NCI-H2107 (cell line): ENCODE measurements at regions not wholly inside any gene's neighbourhood (a gene's known extent, or its start where the extent isn't known, plus 50 kb on each side); places are given as distances from the start of the nearest gene placed in this dataset.

Source experiments
- DNase-seq: peaks from one replicate; lab custom pipeline; 2025; lab: John Stamatoyannopoulos, UW

- DNase-seq = no peak
Measured at GRCh38 chr6:170113141-170113540, 177.7 kb downstream of the DLL1 start.

- no peak for DNase-seq
Measured at GRCh38 chr6:170112583-170112860, 178.4 kb downstream of the DLL1 start.

- DNase-seq = no peak
Measured at GRCh38 chr6:170111816-170112582, 178.9 kb downstream of the DLL1 start.

- no peak for DNase-seq
Measured at GRCh38 chr6:170111141-170111664, 179.7 kb downstream of the DLL1 start.

- DNase-seq = no peak
Measured at GRCh38 chr6:170110201-170111140, 180.4 kb downstream of the DLL1 start.

GRCh38 chr6:170108890-170109587 is 181.8 kb downstream of the DLL1 start:
- DNase-seq = no peak

GRCh38 chr6:170108456-170108855 is 182.4 kb downstream of the DLL1 start:
- DNase-seq = no peak

GRCh38 chr6:170107606-170108222 is 183.2 kb downstream of the DLL1 start:
- DNase-seq = no peak

GRCh38 chr6:170106906-170107525 is 183.9 kb downstream of the DLL1 start:
- no peak for DNase-seq

- no peak for DNase-seq
Measured at GRCh38 chr6:170102582-170103481, 188.0 kb downstream of the DLL1 start.

- no peak for DNase-seq
Measured at GRCh38 chr6:170102038-170102437, 188.8 kb downstream of the DLL1 start.

- DNase-seq = no peak
Measured at GRCh38 chr6:170101281-170102035, 189.4 kb downstream of the DLL1 start.

- DNase-seq = no peak
Measured at GRCh38 chr6:170100046-170100445, 190.8 kb downstream of the DLL1 start.

- no peak for DNase-seq
Measured at GRCh38 chr6:170099387-170099786, 191.5 kb downstream of the DLL1 start.

- DNase-seq = no peak
Measured at GRCh38 chr6:170098428-170099170, 192.3 kb downstream of the DLL1 start.

- no peak for DNase-seq
Measured at GRCh38 chr6:170097505-170098427, 193.1 kb downstream of the DLL1 start.

- no peak for DNase-seq
Measured at GRCh38 chr6:170096803-170097504, 193.9 kb downstream of the DLL1 start.
